NCI-H1417 treated with DMSO at 0.1 percent for 48 hours (cell line): ENCODE measurements at regions not wholly inside any gene's neighbourhood (a gene's known extent, or its start where the extent isn't known, plus 50 kb on each side); places are given as distances from the start of the nearest gene placed in this dataset.

Experiments used
- DNase-seq: peaks from one replicate; lab custom pipeline; 2025; lab: John Stamatoyannopoulos, UW

- no peak for DNase-seq
Measured at GRCh38 chr16:80189476-80190175, 351.2 kb upstream of the DYNLRB2 start.

GRCh38 chr16:80176114-80176513, 364.7 kb upstream of the DYNLRB2 start:
- no peak for DNase-seq

- DNase-seq = no peak
Measured at GRCh38 chr16:80175011-80175410, 365.8 kb upstream of the DYNLRB2 start.

GRCh38 chr16:80174416-80174815, 366.4 kb upstream of the DYNLRB2 start:
- DNase-seq = no peak

- DNase-seq = no peak
Measured at GRCh38 chr16:80171746-80172145, 369.0 kb upstream of the DYNLRB2 start.

GRCh38 chr16:80171199-80171598, 369.6 kb upstream of the DYNLRB2 start:
- DNase-seq = no peak

GRCh38 chr16:80167657-80168390, 373.0 kb upstream of the DYNLRB2 start:
- DNase-seq = peak; percentile 16

DNA sequence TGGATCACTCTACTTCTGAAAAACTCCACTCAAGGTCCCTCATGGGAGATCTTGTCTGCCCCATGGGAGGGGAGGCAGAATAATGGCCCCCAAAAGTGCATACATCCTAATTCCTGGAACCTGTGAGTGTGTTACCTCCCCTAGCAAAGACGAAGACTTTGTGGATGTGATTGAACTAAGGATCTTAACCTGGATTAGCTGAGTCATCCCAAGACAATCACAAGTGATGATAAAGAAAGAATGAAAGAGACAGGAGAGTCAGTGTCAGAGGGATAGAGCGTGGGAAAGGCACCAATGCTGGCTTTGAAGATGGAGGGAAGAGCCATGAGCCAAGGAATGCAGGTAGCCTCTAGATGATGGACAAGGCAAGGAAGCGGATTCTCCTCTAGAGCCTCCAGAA, 374.7 kb upstream of the DYNLRB2 start:
- no peak for DNase-seq

DNA sequence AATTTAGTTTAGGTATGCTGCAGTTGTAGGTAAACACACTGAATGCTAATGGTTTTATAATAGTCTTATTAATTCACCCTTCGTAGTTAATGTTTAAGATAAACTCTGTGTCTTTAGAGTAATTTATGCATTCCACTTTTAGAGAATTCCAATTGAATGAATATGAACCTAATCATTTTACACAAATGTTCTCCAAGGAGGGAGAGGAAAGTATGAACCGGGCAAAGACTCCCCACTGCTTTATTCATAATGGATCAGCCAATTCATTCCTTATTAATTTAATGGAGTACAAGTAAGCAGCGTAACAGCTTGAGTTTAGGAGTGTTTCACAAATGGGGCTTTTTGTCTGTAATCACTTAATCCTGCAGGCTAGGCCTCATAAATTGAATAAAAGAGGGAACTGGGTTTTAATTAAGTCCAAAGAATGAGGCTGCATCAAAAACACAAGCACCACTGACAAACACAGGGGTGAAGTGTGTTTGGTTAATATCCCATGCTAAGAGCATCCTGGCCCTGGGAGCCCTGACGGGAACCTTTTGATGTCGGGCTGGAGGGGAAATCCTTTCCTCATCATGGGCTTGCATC, 375.7 kb upstream of the DYNLRB2 start:
- no peak for DNase-seq

DNA sequence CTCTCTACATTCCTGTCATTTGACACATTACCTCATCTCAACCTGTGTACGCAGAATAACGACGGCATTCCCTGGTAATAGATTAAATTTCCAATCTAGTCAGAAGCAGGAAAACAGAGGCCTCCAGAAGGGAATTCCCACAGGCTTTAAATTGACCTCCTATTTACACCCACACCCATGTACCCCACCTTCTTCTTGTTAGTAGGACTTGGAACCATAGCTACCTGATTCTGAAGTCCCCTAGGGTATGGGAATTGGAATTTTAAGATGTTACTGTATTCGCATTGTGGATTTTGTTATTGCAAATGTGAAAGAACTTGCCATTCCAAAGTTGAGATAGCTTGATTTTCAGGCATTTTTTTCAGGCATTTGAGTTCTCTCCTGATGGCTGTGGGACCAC, 377.5 kb upstream of the DYNLRB2 start:
- DNase-seq = no peak

- no peak for DNase-seq
Measured at GRCh38 chr16:80161799-80162739, 378.7 kb upstream of the DYNLRB2 start.

- DNase-seq = no peak
Measured at GRCh38 chr16:80158766-80159165, 382.0 kb upstream of the DYNLRB2 start.

- no peak for DNase-seq
Measured at GRCh38 chr16:80151722-80152111, 389.1 kb upstream of the DYNLRB2 start.

GRCh38 chr16:80150978-80151721, 389.6 kb upstream of the DYNLRB2 start:
- DNase-seq = no peak

GRCh38 chr16:80148826-80149225, 392.0 kb upstream of the DYNLRB2 start:
- no peak for DNase-seq

GRCh38 chr16:80147026-80147655, 393.7 kb upstream of the DYNLRB2 start:
- DNase-seq = no peak

- DNase-seq = no peak
Measured at GRCh38 chr16:80144191-80144590, 396.6 kb upstream of the DYNLRB2 start.

- DNase-seq = no peak
Measured at GRCh38 chr16:80142940-80143339, 397.9 kb upstream of the DYNLRB2 start.

DNA sequence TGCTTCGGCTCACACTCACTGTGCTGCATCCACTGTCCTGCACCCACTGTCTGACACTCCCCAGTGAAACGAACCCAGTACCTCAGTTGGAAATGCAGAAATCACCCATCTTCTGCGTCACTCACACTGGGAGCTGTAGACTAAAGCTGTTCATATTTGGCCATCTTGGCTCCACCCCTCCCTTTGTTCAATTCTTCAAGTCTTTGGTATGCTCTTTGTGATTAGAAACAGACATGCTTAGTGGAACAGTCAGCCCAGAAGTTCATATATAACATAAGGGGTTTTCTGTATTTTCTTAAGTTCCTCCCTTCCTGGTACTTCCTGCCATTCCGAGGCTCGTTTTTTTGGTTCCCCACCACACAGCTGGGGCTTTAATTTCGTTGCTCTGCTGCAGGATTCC, 398.5 kb upstream of the DYNLRB2 start:
- DNase-seq = no peak

DNA sequence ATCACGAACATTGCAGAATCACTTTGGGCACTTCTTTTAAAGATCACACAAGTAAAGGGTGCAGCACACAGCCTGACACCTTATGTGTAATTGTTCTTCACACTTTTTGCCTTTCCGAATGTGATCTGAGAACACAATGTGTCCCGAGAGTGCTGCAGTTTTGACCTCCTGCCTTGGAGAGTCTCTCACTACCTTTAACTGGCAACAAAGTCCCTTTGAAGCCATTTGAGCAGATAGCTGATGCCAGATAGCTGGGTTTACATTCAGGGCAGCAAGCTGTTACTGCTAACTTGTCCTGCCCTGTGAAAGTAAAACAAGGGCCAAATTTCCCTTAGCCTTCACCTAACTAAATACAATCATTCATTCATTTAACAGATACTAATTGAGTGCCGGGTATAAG, 411.0 kb upstream of the DYNLRB2 start:
- no peak for DNase-seq

- DNase-seq = no peak
Measured at GRCh38 chr16:80125677-80126076, 415.1 kb upstream of the DYNLRB2 start.
